Caco-2 (cell line): ENCODE measurements at regions not wholly inside any gene's neighbourhood (a gene's known extent, or its start where the extent isn't known, plus 50 kb on each side); places are given as distances from the start of the nearest gene placed in this dataset.

Source experiments
- BruUV-seq: library from RNA; stranded (reverse); fragments of 400-500 nt; replicated peaks from 2 replicates; lab custom pipeline; 2021; lab: Mats Ljungman, UMichigan
- CTCF ChIA-PET: fragments of 300-600 bp; sonication (Branson Sonifier 250); formaldehyde crosslinking; loops from one replicate; lab custom pipeline; 2022; ENCODE audit warnings: antibody characterized with exemption; lab: Charles Lee
- POLR2A ChIA-PET: fragments of 300-600 bp; sonication (Branson Sonifier 250); formaldehyde crosslinking; loops from one replicate; lab custom pipeline; 2022; ENCODE audit warnings: antibody characterized with exemption; lab: Charles Lee
- DNase-seq, 2 experiments: peaks; one replicate each; pipeline versions ENCODE4 v3.0.0 to v3.0.0-alpha.2; 2020 to 2022
- H3K27me3 ChIP-seq: replicated peaks from 2 replicates; pipeline ENCODE4 v1.6.0; 2011; ENCODE audit warnings: low read length; ENCODE audit not compliant: control insufficient read depth, insufficient read depth
- H3K36me3 ChIP-seq: 2 replicates; pipeline ENCODE4 v1.5.1; 2011; ENCODE audit warnings: low read length; ENCODE audit not compliant: control insufficient read depth, insufficient read depth
- H3K4me1 ChIP-seq: fragments of 250-450 bp; sonication (Bioruptor Pico); 2 replicates; pipeline ENCODE4 v1.5.1; 2020; ENCODE audit warnings: mild to moderate bottlenecking
- H3K4me3 ChIP-seq: 2 replicates; pipeline ENCODE4 v1.5.1; 2011; ENCODE audit warnings: low read depth, mild to moderate bottlenecking, control low read depth, low read length
- H3K9me3 ChIP-seq: fragments of 250-450 bp; sonication (Bioruptor Pico); 2 replicates; pipeline ENCODE4 v1.5.1; 2020; ENCODE audit warnings: mild to moderate bottlenecking, moderate library complexity
- H3K27ac Mint-ChIP-seq: one replicate; pipeline ENCODE4 v1.8.0; 2022; ENCODE audit warnings: mixed read lengths; ENCODE audit not compliant: unreplicated experiment
- H3K27me3 Mint-ChIP-seq: one replicate; pipeline ENCODE4 v1.8.0; 2022; ENCODE audit warnings: mixed read lengths; ENCODE audit not compliant: insufficient read depth, unreplicated experiment
- H3K36me3 Mint-ChIP-seq: one replicate; pipeline ENCODE4 v1.8.0; 2022; ENCODE audit warnings: mild to moderate bottlenecking, mixed read lengths; ENCODE audit not compliant: insufficient read depth, unreplicated experiment
- H3K4me1 Mint-ChIP-seq: one replicate; pipeline ENCODE4 v1.8.0; 2022; ENCODE audit warnings: low read depth, mixed read lengths; ENCODE audit not compliant: unreplicated experiment
- H3K4me3 Mint-ChIP-seq: one replicate; pipeline ENCODE4 v1.8.0; 2022; ENCODE audit warnings: mild to moderate bottlenecking, moderate library complexity, mixed read lengths; ENCODE audit not compliant: unreplicated experiment
- H3K9me3 Mint-ChIP-seq: one replicate; pipeline ENCODE4 v1.8.0; 2022; ENCODE audit warnings: mixed read lengths; ENCODE audit not compliant: unreplicated experiment
- intact Hi-C: fragments of 100-400 bp; cut with micrococcal nuclease; formaldehyde crosslinking; loops from one replicate; pipeline ENCODE4 v1.10.0; 2022; ENCODE audit not compliant: unreplicated experiment
- TF ChIP-seq, protein P1 (sequence below), 2 experiments: fragments of 200-600 bp in 1 of 2; IDR thresholded peaks; 1 replicate in 1 of 2; 2 replicates in 1 of 2; pipeline versions ENCODE4 v1.5.1 to v1.8.0; 2011 to 2022; ENCODE audit warnings: antibody characterized with exemption in 1 of 2, control low read depth in 1 of 2, inconsistent platforms in 1 of 2, low read depth in 1 of 2, low read length in 1 of 2, mild to moderate bottlenecking in 1 of 2, moderate library complexity in 1 of 2; ENCODE audit not compliant: insufficient read depth in 1 of 2, severe bottlenecking in 1 of 2, unreplicated experiment in 1 of 2

DNA sequence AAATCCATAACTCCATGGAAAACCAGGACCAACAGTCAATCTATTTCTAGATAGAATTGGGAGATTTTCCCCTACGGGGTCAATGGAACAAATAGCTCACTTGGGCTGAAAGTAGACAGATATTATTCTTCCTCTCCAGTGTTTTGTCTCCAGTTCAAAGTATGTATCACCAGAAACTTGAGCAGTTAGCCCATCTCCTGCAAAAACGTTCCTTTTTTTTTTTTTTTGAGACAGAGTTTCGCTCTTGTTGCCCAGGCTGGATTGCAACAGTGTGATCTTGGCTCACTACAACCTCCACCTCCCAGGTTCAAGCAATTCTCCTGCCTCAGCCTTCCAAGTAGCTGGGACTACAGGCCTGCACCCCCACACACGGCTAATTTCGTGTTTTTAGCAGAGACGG is 390.0 kb upstream of the AUTS2 start:
- Histone ChIP-seq H3K4me1 (no peaks in the 10 kb centered on the region), H3K36me3 (no peaks in the 10 kb centered on the region), H3K9me3 (no peaks in the 10 kb centered on the region), H3K27me3 (no peaks in the 10 kb centered on the region), H3K4me3 (no peak overlapping the region)
- peaks cover 10% of the 10 kb centered on the region for H3K9me3 Mint-ChIP-seq
- no peak overlapping the region for H3K4me3 Mint-ChIP-seq
- no peak for DNase-seq
- POLR2A ChIA-PET = no interaction called here
- CTCF ChIA-PET = no interaction called here
- no peaks in the 10 kb centered on the region for H3K4me1 Mint-ChIP-seq
- peaks cover under 1% of the 10 kb centered on the region for H3K27me3 Mint-ChIP-seq
- H3K36me3 Mint-ChIP-seq = no peaks in the 10 kb centered on the region
- TF ChIP-seq, protein P1, sequence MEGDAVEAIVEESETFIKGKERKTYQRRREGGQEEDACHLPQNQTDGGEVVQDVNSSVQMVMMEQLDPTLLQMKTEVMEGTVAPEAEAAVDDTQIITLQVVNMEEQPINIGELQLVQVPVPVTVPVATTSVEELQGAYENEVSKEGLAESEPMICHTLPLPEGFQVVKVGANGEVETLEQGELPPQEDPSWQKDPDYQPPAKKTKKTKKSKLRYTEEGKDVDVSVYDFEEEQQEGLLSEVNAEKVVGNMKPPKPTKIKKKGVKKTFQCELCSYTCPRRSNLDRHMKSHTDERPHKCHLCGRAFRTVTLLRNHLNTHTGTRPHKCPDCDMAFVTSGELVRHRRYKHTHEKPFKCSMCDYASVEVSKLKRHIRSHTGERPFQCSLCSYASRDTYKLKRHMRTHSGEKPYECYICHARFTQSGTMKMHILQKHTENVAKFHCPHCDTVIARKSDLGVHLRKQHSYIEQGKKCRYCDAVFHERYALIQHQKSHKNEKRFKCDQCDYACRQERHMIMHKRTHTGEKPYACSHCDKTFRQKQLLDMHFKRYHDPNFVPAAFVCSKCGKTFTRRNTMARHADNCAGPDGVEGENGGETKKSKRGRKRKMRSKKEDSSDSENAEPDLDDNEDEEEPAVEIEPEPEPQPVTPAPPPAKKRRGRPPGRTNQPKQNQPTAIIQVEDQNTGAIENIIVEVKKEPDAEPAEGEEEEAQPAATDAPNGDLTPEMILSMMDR (IDR thresholded peaks at IDR 0.05; ENCODE audit: insufficient read depth in 1 of 2, low read depth in 1 of 2, low read length in 1 of 2, severe bottlenecking in 1 of 2, unreplicated experiment in 1 of 2) = no peak
- no peak overlapping the region for H3K27ac Mint-ChIP-seq
- intact Hi-C loops = no loop called here
- no TSS peak for BruUV-seq

DNA sequence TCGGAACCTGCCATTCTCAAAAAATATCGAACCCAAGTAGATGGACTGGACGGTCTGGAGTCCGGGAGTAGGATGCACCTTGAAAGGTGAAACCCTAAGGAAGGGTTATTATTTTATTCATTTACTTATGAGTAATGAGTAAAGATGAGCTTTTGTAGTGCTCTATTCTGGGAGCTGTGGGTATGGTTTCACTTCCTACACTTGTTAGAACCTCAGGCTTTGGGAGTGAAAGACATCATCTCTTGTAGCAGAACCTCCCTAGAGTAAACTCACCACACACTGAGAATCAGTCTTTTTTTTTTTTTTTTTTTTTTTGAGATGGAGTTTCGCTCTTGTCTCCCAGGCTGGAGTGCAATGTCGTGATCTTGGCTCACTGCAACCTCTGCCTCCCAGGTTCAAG is 389.4 kb upstream of the AUTS2 start:
- POLR2A ChIA-PET = no interaction called here
- Mint-ChIP-seq H3K27me3 (peaks cover 3% of the 10 kb centered on the region), H3K9me3 (peaks cover 10% of the 10 kb centered on the region)

GRCh38 chr7:69211336-69211735 is 386.9 kb upstream of the AUTS2 start:
- BruUV-seq = no TSS peak
- Histone ChIP-seq H3K4me1 (no peaks in the 10 kb centered on the region), H3K4me3 (no peak overlapping the region), H3K27me3 (no peaks in the 10 kb centered on the region), H3K36me3 (no peaks in the 10 kb centered on the region), H3K9me3 (no peaks in the 10 kb centered on the region)
- intact Hi-C loops = no loop called here
- TF ChIP-seq, protein P1 (IDR thresholded peaks at IDR 0.05; ENCODE audit: insufficient read depth in 1 of 2, low read depth in 1 of 2, low read length in 1 of 2, severe bottlenecking in 1 of 2, unreplicated experiment in 1 of 2) = no peak
- CTCF ChIA-PET = no interaction called here
- H3K27me3 Mint-ChIP-seq = peaks cover 3% of the 10 kb centered on the region
- no peaks in the 10 kb centered on the region for H3K4me1 Mint-ChIP-seq
- H3K9me3 Mint-ChIP-seq = peaks cover under 1% of the 10 kb centered on the region
- no peak overlapping the region for H3K4me3 Mint-ChIP-seq
- POLR2A ChIA-PET = no interaction called here
- H3K27ac Mint-ChIP-seq = no peak overlapping the region
- H3K36me3 Mint-ChIP-seq = no peaks in the 10 kb centered on the region
- no peak for DNase-seq

More for the DNA sequence above, 389.4 kb upstream of the AUTS2 start:
- Mint-ChIP-seq H3K4me3 (no peak overlapping the region), H3K4me1 (no peaks in the 10 kb centered on the region), H3K36me3 (no peaks in the 10 kb centered on the region), H3K27ac (no peak overlapping the region)
- intact Hi-C loops = no loop called here
- Histone ChIP-seq H3K4me1 (no peaks in the 10 kb centered on the region), H3K27me3 (no peaks in the 10 kb centered on the region), H3K4me3 (no peak overlapping the region), H3K36me3 (no peaks in the 10 kb centered on the region), H3K9me3 (no peaks in the 10 kb centered on the region)
- TF ChIP-seq, protein P1 (IDR thresholded peaks at IDR 0.05; ENCODE audit: insufficient read depth in 1 of 2, low read depth in 1 of 2, low read length in 1 of 2, severe bottlenecking in 1 of 2, unreplicated experiment in 1 of 2) = no peak
- no peak for DNase-seq
- CTCF ChIA-PET = no interaction called here
- BruUV-seq = no TSS peak
